K562 (cell line): ENCODE measurements at regions not wholly inside any gene's neighbourhood (a gene's known extent, or its start where the extent isn't known, plus 50 kb on each side); places are given as distances from the start of the nearest gene placed in this dataset.

Source experiments
- AFF1 ChIP-seq, 2 experiments: fragments of 450-650 bp; IDR thresholded peaks; 2 replicates each; pipeline ENCODE4 v1.6.1; 2018; ENCODE audit warnings: mild to moderate bottlenecking in 2 of 2, low read depth in 1 of 2; ENCODE audit not compliant: partially characterized antibody in 2 of 2
- E2F4 ChIP-seq: sonication (generic); formaldehyde crosslinking; IDR thresholded peaks from 2 replicates; pipeline ENCODE4 v1.8.0; 2022; ENCODE audit warnings: mild to moderate bottlenecking, low read depth, missing genetic modification reagents
- EZH2 ChIP-seq: IDR thresholded peaks from 2 replicates; pipeline ENCODE4 v1.6.1; 2012; ENCODE audit warnings: low read depth, mild to moderate bottlenecking, inconsistent platforms, low read length, borderline replicate concordance
- HMBOX1 ChIP-seq: sonication (generic); IDR thresholded peaks from 2 replicates; pipeline ENCODE4 v1.6.1; 2016
- ID3 ChIP-seq, 2 experiments: fragments of 250-450 bp in 1 of 2; fragments of 450-650 bp in 1 of 2; sonication (Bioruptor Pico) in 1 of 2; IDR thresholded peaks; 2 replicates each; pipeline versions ENCODE4 v1.6.1 to v1.8.0; 2016 to 2021; ENCODE audit warnings: mild to moderate bottlenecking in 2 of 2, moderate library complexity in 2 of 2, missing compliant biosample characterization in 1 of 2, missing genetic modification characterization in 1 of 2
- MAFG ChIP-seq: fragments of 450-650 bp; conservative IDR thresholded peaks from 2 replicates; pipeline ENCODE4 v1.6.1; 2016; ENCODE audit warnings: missing genetic modification characterization, missing compliant biosample characterization
- POLR3A ChIP-seq: IDR thresholded peaks from 2 replicates; pipeline ENCODE4 v1.6.1; 2011; ENCODE audit warnings: borderline replicate concordance, mild to moderate bottlenecking, moderate library complexity; ENCODE audit not compliant: insufficient read length, insufficient read depth; ENCODE audit errors: extremely low read depth
- SNRNP70 ChIP-seq: fragments of 200-400 bp; formaldehyde crosslinking; optimal IDR thresholded peaks from 2 replicates; pipeline ENCODE3; 2017; ENCODE audit warnings: low read depth, low read length
- TCF15 ChIP-seq: fragments of 250-450 bp; sonication (Bioruptor Pico); IDR thresholded peaks from 2 replicates; pipeline ENCODE4 v1.8.0; 2022; ENCODE audit warnings: moderate library complexity, mild to moderate bottlenecking, inconsistent platforms
- ZBTB12 ChIP-seq: fragments of 250-450 bp; sonication (Bioruptor Pico); IDR thresholded peaks from 2 replicates; pipeline ENCODE4 v1.4.0; 2020
- ZNF785 ChIP-seq: fragments of 250-450 bp; sonication (Bioruptor Pico); IDR thresholded peaks from 2 replicates; pipeline ENCODE4 v1.4.0; 2020; ENCODE audit warnings: mild to moderate bottlenecking
- ZNF79 ChIP-seq: fragments of 250-450 bp; sonication (Bioruptor Pico); IDR thresholded peaks from 2 replicates; pipeline ENCODE4 v1.4.0; 2020; ENCODE audit warnings: low read depth, mild to moderate bottlenecking, moderate library complexity

- TF ChIP-seq EZH2 (no peak), SNRNP70 (no peak), HMBOX1 (peak; percentile 72; the same call in 1 of the 2 replicates), ZNF785 (no peak), TCF15 (CRISPR knock-in tag) (no peak), E2F4 (CRISPR knock-in tag) (no peak), AFF1 (IDR thresholded peaks at IDR 0.05; ENCODE audit: low read depth in 1 of 2, partially characterized antibody in 2 of 2) (no peak), ZNF79 (CRISPR knock-in tag) (no peak), ID3 (CRISPR knock-in tag; IDR thresholded peaks at IDR 0.05) (no peak), ID3 (tag; IDR thresholded peaks at IDR 0.05) (peak; percentile 63; the same call in 1 of the 2 replicates), ZBTB12 (CRISPR knock-in tag) (no peak), MAFG (peak; percentile 49), POLR3A (no peak)
Measured at GRCh38 chr18:10015288-10015701, 101.5 kb downstream of the VAPA start (continued).
